GM19463 (cell line): ENCODE measurements at regions not wholly inside any gene's neighbourhood (a gene's known extent, or its start where the extent isn't known, plus 50 kb on each side); places are given as distances from the start of the nearest gene placed in this dataset.

Experiments
- ATAC-seq: cut with Tn5 transposase; IDR thresholded peaks from one replicate; pipeline ENCODE4 v1.9.1; 2021; ENCODE audit warnings: mild to moderate bottlenecking, moderate library complexity; ENCODE audit not compliant: unreplicated experiment

- no peak for ATAC-seq
These were observed 1005.4 kb downstream of the GRIK2 start for GRCh38 chr6:102398788-102399390.

GRCh38 chr6:102390541-102390940 lies 997.0 kb downstream of the GRIK2 start:
- no peak for ATAC-seq

GRCh38 chr6:102389994-102390393 lies 996.5 kb downstream of the GRIK2 start:
- no peak for ATAC-seq

DNA sequence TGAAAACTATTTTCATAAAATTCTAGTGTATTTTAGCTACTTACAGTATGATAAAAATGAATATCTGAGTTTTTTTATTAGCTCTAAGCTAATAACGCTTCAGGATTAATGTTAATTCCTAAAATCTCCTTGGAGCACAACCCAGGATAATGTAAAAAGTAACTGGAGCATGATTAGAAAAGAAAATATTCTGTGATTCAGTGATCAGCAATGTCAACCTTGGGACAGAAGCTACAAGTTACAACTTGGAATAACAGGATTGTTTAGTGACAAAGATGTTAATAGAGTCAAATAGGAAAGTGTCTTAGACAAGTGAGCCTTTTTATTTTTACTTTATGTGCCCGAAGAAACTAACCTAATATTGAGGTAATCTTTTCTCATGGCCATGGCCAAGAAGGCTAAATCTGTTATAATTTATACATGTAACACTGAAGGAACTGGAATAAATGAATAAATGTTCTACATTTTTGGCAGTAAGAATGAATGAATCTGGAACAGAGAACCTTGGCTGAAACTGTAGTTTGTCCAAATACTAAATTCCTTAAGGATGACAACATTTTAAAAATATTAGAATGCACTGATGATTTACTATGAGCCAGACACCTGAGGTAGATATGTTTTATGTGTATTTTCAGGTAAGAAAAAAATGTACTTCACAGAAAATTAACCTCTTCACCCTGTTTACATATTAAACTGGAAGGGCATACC lies 994.0 kb downstream of the GRIK2 start:
- no peak for ATAC-seq

- ATAC-seq, result no peak
These were observed 987.7 kb downstream of the GRIK2 start for GRCh38 chr6:102381203-102381602.

DNA sequence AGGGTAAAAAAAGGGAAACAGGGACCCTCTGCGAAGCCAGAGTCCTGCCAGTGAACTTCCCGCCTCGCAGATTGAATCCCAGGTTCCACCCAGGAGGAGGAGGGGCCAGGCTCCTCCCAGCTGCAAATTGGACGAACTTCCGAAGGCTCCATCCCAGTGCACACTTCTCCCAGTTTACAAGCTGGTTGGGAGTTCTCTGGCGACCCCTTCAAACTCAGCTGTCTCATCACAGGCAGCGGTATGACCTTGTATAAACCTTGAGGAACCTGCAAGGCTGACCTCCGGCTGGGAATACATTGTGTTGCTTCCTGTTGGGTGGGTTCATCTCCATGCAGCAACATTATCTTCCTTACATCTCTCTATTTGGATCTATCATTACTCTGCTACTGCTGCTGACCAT lies 962.7 kb downstream of the GRIK2 start:
- ATAC-seq, result no peak

GRCh38 chr6:102355578-102355977 lies 962.1 kb downstream of the GRIK2 start:
- ATAC-seq, result no peak

GRCh38 chr6:102352552-102352951 lies 959.0 kb downstream of the GRIK2 start:
- ATAC-seq, result no peak

DNA sequence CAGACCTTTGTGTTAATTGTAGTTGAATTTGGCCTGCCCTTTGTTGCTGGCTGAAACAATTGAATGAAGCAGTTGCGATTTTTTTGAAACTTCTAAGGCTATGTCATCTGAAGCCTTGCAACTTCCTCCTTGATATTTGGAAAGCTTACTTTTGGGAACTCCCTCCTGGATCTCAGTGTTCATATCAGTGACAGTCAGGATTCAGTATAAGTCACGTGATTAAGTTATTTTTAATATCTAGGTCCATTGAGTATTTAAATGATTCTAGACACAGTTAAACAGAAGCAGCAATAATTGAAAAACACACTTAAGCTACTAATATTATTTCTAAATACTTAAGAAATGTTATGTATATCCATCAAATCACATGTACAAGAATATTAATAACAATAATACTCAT lies 951.3 kb downstream of the GRIK2 start:
- no peak for ATAC-seq

GRCh38 chr6:102340311-102340710 lies 946.8 kb downstream of the GRIK2 start:
- no peak for ATAC-seq

GRCh38 chr6:102333736-102334135 lies 940.2 kb downstream of the GRIK2 start:
- ATAC-seq, result no peak

DNA sequence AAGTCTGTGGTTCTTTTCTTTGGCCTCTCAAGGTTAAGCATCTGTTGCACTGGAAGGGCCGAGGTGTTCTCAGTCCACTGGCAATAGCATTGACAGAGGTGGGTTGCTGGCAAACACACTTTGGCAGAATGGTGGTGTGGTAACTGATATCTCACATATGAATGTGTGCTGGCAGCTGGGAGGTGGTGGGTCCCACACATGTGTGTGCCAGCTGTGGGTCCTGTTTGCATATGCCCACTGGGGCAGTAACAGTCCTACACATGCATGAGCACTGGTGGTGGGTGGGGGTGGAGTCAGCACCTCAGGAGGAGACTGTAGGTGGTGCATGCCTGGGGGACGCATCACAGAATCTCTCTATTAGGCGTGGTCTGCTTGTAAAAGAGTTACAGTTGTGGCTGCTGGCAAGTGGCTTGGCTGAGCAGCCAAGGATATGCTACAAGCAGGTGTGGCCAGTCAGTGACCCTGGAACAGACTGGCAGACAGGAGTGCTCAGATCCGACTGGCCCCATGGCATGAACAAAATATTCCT lies 934.3 kb downstream of the GRIK2 start:
- no peak for ATAC-seq

DNA sequence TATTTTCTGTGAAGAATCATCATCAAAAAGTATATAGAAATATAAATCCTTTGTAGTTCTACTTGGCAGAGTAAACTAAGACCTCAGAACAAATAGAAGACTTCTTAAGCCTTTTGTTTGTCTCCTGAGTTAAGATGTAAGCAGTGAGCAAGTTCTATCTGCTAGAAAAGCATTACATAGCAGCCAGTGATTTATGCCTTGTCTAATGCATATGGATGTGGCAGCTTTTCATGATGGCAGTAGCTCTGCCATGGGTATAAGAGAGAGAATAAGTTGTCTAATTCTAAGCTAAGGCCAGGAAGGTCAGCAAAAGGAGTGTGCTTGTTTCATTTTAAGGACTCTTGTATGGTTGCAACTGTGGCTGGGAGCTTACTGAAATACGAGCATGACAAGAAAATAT lies 920.2 kb downstream of the GRIK2 start:
- ATAC-seq, result no peak

GRCh38 chr6:102309700-102310099 lies 916.2 kb downstream of the GRIK2 start:
- ATAC-seq, result no peak

- ATAC-seq, result no peak
These were observed 906.8 kb downstream of the GRIK2 start for GRCh38 chr6:102300350-102300749.

DNA sequence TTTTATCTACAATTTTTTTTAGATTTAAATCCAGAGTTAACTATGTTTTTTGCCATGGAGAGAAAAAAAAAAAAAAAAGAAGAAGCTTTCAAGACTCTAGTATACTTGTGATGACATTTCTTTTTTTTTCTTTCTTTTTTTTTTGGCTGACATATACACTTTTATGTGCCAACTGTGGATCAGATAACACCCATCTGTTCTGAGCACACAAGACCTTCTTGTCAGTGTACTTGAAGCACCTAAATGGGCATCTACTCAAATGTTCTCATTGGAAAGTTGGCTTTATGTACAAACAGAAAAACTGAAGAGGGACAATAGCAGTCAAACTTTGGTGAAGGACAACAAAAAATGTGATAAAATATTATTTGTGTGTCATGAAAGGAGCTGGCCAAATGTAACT lies 904.5 kb downstream of the GRIK2 start:
- no peak for ATAC-seq
